PC-9 (cell line): ENCODE measurements at regions not wholly inside any gene's neighbourhood (a gene's known extent, or its start where the extent isn't known, plus 50 kb on each side); places are given as distances from the start of the nearest gene placed in this dataset.

Experiments used
- BruUV-seq: library from RNA; stranded (reverse); fragments of 400-500 nt; replicated peaks from 2 replicates; lab custom pipeline; 2021; lab: Mats Ljungman, UMichigan
- CTCF ChIA-PET: fragments of 300-600 bp; sonication (Branson Sonifier 250); formaldehyde crosslinking; loops from one replicate; lab custom pipeline; 2022; ENCODE audit warnings: antibody characterized with exemption; lab: Charles Lee
- POLR2A ChIA-PET: fragments of 300-600 bp; sonication (Branson Sonifier 250); formaldehyde crosslinking; loops from one replicate; lab custom pipeline; 2022; ENCODE audit warnings: antibody characterized with exemption; ENCODE audit not compliant: unreplicated experiment; lab: Charles Lee
- DNase-seq, 2 experiments: peaks; one replicate each; pipeline versions ENCODE4 v3.0.0 to v3.0.0-alpha.2; 2015 to 2022; ENCODE audit warnings: mixed read lengths in 1 of 2
- H2AFZ ChIP-seq: fragments of 200-600 bp; sonication (generic); 2 replicates; pipeline ENCODE4 v1.8.1; 2017; ENCODE audit warnings: antibody characterized with exemption
- H3F3A ChIP-seq: fragments of 200-600 bp; sonication (generic); 2 replicates; pipeline ENCODE4 v1.8.1; 2017; ENCODE audit warnings: antibody characterized with exemption, mild to moderate bottlenecking, low read depth; ENCODE audit not compliant: insufficient read depth
- H3K27ac ChIP-seq: fragments of 200-600 bp; sonication (generic); 2 replicates; pipeline ENCODE4 v1.6.1; 2016; ENCODE audit warnings: mixed run types
- H3K27me3 ChIP-seq: fragments of 200-600 bp; sonication (generic); 2 replicates; pipeline ENCODE4 v1.6.1; 2016; ENCODE audit warnings: low read depth, mixed run types; ENCODE audit not compliant: insufficient read depth
- H3K36me3 ChIP-seq: fragments of 200-600 bp; sonication (generic); 2 replicates; pipeline ENCODE4 v1.6.1; 2016; ENCODE audit warnings: low read depth, mixed run types
- H3K4me1 ChIP-seq: fragments of 200-600 bp; sonication (generic); replicated peaks from 2 replicates; pipeline ENCODE4 v1.6.1; 2016; ENCODE audit warnings: mixed run types; ENCODE audit not compliant: insufficient read depth
- H3K4me2 ChIP-seq: fragments of 200-600 bp; sonication (generic); 2 replicates; pipeline ENCODE4 v1.6.1; 2017; ENCODE audit warnings: mixed run types
- H3K4me3 ChIP-seq: fragments of 200-600 bp; sonication (generic); 2 replicates; pipeline ENCODE4 v1.6.1; 2016; ENCODE audit warnings: mixed run types
- H3K79me2 ChIP-seq: fragments of 200-600 bp; sonication (generic); 2 replicates; pipeline ENCODE4 v1.6.1; 2017; ENCODE audit warnings: low read depth, mixed run types
- H3K9me2 ChIP-seq: fragments of 200-600 bp; sonication (generic); 2 replicates; pipeline ENCODE4 v1.8.1; 2017; ENCODE audit warnings: mild to moderate bottlenecking; ENCODE audit not compliant: insufficient read depth
- H3K9me3 ChIP-seq: fragments of 200-600 bp; sonication (generic); 2 replicates; pipeline ENCODE4 v1.8.1; 2016; ENCODE audit warnings: low read depth; ENCODE audit not compliant: insufficient read depth
- H4K20me1 ChIP-seq: fragments of 200-600 bp; sonication (generic); 2 replicates; pipeline ENCODE4 v1.8.1; 2017; ENCODE audit not compliant: insufficient read depth
- CTCF ChIP-seq: fragments of 200-600 bp; sonication (generic); conservative IDR thresholded peaks from 2 replicates; pipeline ENCODE4 v1.6.1; 2017; ENCODE audit warnings: mixed run types, antibody characterized with exemption, mild to moderate bottlenecking, moderate library complexity
- EZH2 ChIP-seq: fragments of 200-600 bp; sonication (generic); IDR thresholded peaks from 2 replicates; pipeline ENCODE4 v1.8.0; 2017; ENCODE audit warnings: antibody characterized with exemption, low read depth
- intact Hi-C: fragments of 100-400 bp; cut with micrococcal nuclease; formaldehyde crosslinking; loops from one replicate; pipeline ENCODE4 v1.10.0; 2022; ENCODE audit not compliant: unreplicated experiment

DNA sequence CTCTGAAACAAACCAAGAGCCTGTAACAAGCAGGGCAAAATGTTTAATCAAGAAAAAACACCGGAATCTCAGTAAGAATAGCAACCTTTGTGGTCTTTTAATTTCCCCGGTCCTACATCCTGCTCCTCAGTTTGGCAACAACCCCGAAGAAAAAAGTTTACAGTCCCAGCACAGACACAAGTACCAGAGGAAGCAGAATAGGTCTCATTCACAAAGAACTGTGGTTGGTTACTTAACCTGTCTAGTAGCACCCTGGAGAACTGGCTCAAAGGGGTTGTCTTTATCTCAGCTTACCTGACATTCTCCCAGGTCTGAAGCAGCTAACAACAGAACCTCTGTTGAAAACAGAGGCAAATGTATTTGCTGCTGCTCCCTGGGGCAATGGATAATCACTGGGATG, 399.3 kb downstream of the AJAP1 start:
- H3K4me1 ChIP-seq, result no peaks in the 10 kb centered on the region
- POLR2A ChIA-PET, result no interaction called here

DNA sequence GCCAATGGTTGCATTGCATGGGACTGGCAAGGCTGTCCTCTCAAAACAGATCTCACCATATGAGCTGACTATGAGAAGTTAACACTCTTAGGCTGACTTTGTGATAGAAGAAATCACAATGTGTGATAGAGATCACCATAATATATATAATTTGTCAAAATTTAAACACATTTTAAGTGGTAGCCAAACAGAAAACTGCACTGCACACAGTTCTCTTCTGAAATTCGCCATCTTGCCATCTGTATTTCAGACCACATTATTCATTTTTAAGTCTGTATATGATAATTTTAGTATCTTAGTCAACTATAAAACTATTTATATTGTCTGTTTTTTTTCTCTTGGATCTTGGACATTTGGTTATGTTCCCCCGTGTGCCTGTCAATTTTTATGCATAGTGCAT, 374.7 kb downstream of the AJAP1 start:
- no peaks in the 10 kb centered on the region for H3K36me3 ChIP-seq
- H3K4me3 ChIP-seq, result no peak overlapping the region
- no peak overlapping the region for H3K4me2 ChIP-seq
- no TSS peak for BruUV-seq
- intact Hi-C loops, result no loop called here
- H3K27ac ChIP-seq, result no peak overlapping the region
- ChIA-PET POLR2A (no interaction called here), CTCF (no interaction called here)
- no peaks in the 10 kb centered on the region for H3K79me2 ChIP-seq
- H3K9me2 ChIP-seq, result no peaks in the 10 kb centered on the region
- DNase-seq, result no peak
- TF ChIP-seq EZH2 (no peak), CTCF (no peak)
- H4K20me1 ChIP-seq, result no peaks in the 10 kb centered on the region
- no peaks in the 10 kb centered on the region for H3F3A ChIP-seq
- no peak overlapping the region for H2AFZ ChIP-seq
- H3K4me1 ChIP-seq, result no peaks in the 10 kb centered on the region
- no peaks in the 10 kb centered on the region for H3K9me3 ChIP-seq
- H3K27me3 ChIP-seq, result no peaks in the 10 kb centered on the region

More for the DNA sequence above, 399.3 kb downstream of the AJAP1 start:
- Histone ChIP-seq H3F3A (no peaks in the 10 kb centered on the region), H4K20me1 (no peaks in the 10 kb centered on the region), H3K27ac (no peak overlapping the region), H2AFZ (no peak overlapping the region), H3K9me3 (no peaks in the 10 kb centered on the region), H3K36me3 (no peaks in the 10 kb centered on the region), H3K27me3 (peaks cover 5% of the 10 kb centered on the region), H3K4me3 (no peak overlapping the region), H3K79me2 (no peaks in the 10 kb centered on the region), H3K9me2 (no peaks in the 10 kb centered on the region), H3K4me2 (no peak overlapping the region)
- TF ChIP-seq CTCF, result no peak
- TF ChIP-seq EZH2, result no peak
- no peak for DNase-seq
- intact Hi-C loops, result no loop called here
- CTCF ChIA-PET, result no interaction called here
- no TSS peak for BruUV-seq

DNA sequence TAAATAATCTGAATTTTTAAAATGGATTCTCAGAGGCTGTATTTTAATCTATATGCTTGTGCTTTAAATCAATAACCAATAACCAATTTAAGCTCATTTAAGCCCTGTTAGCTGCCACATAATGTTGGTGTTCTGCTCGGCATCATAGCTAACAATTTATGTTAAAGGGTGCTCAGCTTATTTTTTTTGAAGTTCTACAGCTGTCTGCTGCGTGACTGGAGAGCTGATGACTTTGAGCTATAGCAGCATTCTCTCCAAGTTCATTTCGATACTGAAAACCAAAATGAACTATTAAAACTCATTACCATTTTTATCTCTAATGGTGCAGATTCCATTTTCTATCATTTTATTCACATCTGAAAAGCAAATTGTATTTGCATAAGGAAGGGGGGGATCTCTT, 357.8 kb downstream of the AJAP1 start:
- CTCF ChIA-PET, result no interaction called here

More for the DNA sequence above, 357.8 kb downstream of the AJAP1 start:
- Histone ChIP-seq H3K9me2 (no peaks in the 10 kb centered on the region), H3K27ac (no peak overlapping the region), H3K27me3 (peaks cover 8% of the 10 kb centered on the region; the same call in 1 of the 2 replicates), H4K20me1 (no peaks in the 10 kb centered on the region), H3K9me3 (no peaks in the 10 kb centered on the region), H3K36me3 (no peaks in the 10 kb centered on the region), H3K4me3 (no peak overlapping the region), H3K79me2 (no peaks in the 10 kb centered on the region), H3K4me2 (no peak overlapping the region), H2AFZ (no peak overlapping the region), H3F3A (no peaks in the 10 kb centered on the region), H3K4me1 (no peaks in the 10 kb centered on the region)
- BruUV-seq, result no TSS peak
- intact Hi-C loops, result no loop called here
- no peak for TF ChIP-seq CTCF
- no peak for TF ChIP-seq EZH2
- POLR2A ChIA-PET, result no interaction called here
- no peak for DNase-seq
